ENCODE measurements at regions not wholly inside any gene's neighbourhood (a gene's known extent, or its start where the extent isn't known, plus 50 kb on each side); places are given as distances from the start of the nearest gene placed in this dataset.
"Not testable (repeated sequence)": the region's sequence is repeated elsewhere in the genome, so short reads cannot be mapped to it uniquely, and the experiment has no call there.

DNA sequence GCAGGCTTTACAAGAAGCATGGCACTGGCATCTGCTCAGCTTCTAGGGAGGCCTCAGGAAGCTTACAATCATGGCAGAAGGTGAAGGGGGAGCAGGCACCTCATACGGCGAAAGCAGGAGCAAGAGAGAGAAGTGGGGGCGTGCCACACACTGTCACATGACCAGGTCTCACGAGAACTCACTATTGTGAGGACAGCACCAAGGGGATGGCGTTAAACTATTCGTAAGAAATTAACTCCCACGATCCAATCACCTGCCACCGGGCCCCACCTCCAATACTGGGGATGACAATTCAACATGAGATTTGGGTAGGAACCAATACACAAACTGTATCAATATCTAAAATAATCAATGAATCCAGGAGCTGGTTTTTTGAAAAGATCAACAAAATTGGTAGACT, 156.0 kb upstream of the DPP10 start:
- Histone ChIP-seq H3K9me3 (replicated peaks; ENCODE audit: control insufficient read depth, low read depth, low read length) (no peaks in the 10 kb centered on the region), H3K27me3 (ENCODE audit: control insufficient read depth, insufficient read depth, low read length) (no peaks in the 10 kb centered on the region), H3K27ac (ENCODE audit: low read length) (no peak overlapping the region), H3K36me3 (ENCODE audit: control insufficient read depth, insufficient read depth, low read length) (no peaks in the 10 kb centered on the region), H3K4me3 (ENCODE audit: low read length) (no peak overlapping the region), H3K4me1 (ENCODE audit: control insufficient read depth, insufficient read depth, low read length) (no peaks in the 10 kb centered on the region)
- no peak for DNase-seq
- 96% methylated on average over 4 of the region's 8 CpGs for WGBS (ENCODE audit: insufficient coverage)

DNA sequence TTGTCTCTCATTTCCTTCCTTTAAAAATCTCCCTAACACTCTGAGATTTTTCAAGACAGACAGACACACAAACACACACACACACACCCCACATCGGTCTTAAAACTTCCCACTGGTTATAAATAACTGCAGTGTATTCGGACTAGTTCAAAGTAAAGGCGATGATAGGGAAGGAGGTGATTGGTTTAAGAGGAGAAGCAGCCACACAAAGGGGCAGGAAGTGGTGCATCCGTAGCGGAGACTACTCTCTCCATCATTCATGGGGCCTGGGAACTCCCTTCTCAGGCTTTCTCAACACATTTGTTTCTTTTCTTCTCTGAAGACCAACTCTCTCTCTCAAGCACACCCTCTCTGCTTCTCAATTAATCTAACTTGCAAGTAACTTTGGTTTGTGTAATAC, 149.1 kb upstream of the DPP10 start:
- Histone ChIP-seq H3K27me3 (ENCODE audit: control insufficient read depth, insufficient read depth, low read length) (no peaks in the 10 kb centered on the region), H3K27ac (ENCODE audit: low read length) (no peak overlapping the region)
- no CpG with 5 or more reads among the region's 5 CpGs for WGBS (ENCODE audit: insufficient coverage)

GRCh38 chr2:114294741-114295140, 147.7 kb upstream of the DPP10 start:
- no peak overlapping the region for H3K27ac ChIP-seq (ENCODE audit: low read length)
- no peaks in the 10 kb centered on the region for H3K4me1 ChIP-seq (ENCODE audit: control insufficient read depth, insufficient read depth, low read length)
- WGBS (ENCODE audit: insufficient coverage) = 15% methylated on average over 5 of the region's 6 CpGs
- DNase-seq = peak; percentile 4
- H3K9me3 ChIP-seq (replicated peaks; ENCODE audit: control insufficient read depth, low read depth, low read length) = no peaks in the 10 kb centered on the region
- H3K36me3 ChIP-seq (ENCODE audit: control insufficient read depth, insufficient read depth, low read length) = no peaks in the 10 kb centered on the region
- H3K4me3 ChIP-seq (ENCODE audit: low read length) = no peak overlapping the region
- no peaks in the 10 kb centered on the region for H3K27me3 ChIP-seq (ENCODE audit: control insufficient read depth, insufficient read depth, low read length)

More for the DNA sequence above, 149.1 kb upstream of the DPP10 start:
- H3K9me3 ChIP-seq (replicated peaks; ENCODE audit: control insufficient read depth, low read depth, low read length) = no peaks in the 10 kb centered on the region
- H3K36me3 ChIP-seq (ENCODE audit: control insufficient read depth, insufficient read depth, low read length) = no peaks in the 10 kb centered on the region
- H3K4me3 ChIP-seq (ENCODE audit: low read length) = no peak overlapping the region
- DNase-seq = no peak
- H3K4me1 ChIP-seq (ENCODE audit: control insufficient read depth, insufficient read depth, low read length) = no peaks in the 10 kb centered on the region

DNA sequence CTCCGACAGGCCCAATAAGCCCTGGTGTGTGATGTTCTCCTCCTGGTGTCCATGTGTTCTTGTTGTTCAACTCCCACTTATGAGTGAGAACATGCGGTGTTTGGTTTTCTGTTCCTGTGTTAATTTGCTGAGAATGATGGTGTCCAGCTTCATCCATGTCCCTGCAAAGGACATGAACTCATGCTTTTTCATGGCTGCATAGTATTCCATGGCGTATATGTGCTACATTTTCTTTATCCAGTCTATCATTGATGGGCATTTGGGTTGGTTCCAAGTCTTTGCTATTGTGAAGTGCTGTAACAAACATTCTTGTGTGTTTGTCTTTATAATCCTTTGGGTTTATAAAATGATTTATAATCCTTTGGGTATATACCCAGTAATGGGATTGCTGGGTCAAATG, 142.1 kb upstream of the DPP10 start:
- WGBS (ENCODE audit: insufficient coverage) = no CpG with 5 or more reads among the region's 3 CpGs
- not testable (repeated sequence) for H3K27me3 ChIP-seq (ENCODE audit: control insufficient read depth, insufficient read depth, low read length); H3K4me1 ChIP-seq (ENCODE audit: control insufficient read depth, insufficient read depth, low read length); H3K36me3 ChIP-seq (ENCODE audit: control insufficient read depth, insufficient read depth, low read length); H3K27ac ChIP-seq (ENCODE audit: low read length); DNase-seq; H3K9me3 ChIP-seq (replicated peaks; ENCODE audit: control insufficient read depth, low read depth, low read length); H3K4me3 ChIP-seq (ENCODE audit: low read length)

DNA sequence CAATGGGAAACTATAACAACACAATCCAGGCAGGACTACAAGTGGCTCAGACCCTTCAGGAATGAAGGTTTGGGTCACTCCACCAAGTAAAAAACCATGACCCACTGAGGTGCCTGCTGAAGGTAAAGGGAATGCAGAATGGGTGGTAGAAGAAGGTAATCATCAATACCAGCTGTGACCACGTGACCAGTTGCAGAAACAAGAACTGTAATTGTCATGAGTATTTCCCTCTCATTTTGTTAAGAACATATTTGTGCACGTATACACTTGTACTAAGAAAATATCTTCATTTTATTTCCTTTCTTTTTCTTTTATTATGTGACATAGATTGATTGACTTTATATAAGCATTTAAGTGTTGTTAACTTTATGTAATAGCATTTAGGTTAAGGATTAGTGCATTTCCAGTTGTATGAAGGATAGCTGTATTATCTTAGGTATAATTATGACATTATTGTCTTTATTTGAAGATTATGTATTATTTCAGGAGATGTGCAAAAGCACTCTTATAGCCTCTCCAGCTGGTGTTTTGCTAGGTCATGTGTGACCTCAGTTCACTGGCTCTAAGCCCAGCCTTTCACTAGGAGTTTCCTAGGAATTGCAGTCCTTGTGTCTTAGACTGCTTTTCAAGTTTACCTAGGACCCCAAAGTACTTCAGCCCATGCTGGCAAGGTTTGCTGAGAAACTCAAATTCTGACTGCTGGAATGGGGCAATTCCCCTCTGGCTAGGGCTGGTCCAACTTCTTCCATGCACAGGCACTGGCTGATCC, 125.7 kb upstream of the DPP10 start:
- no CpG with 5 or more reads among the region's 2 CpGs for WGBS (ENCODE audit: insufficient coverage)
- Histone ChIP-seq H3K36me3 (ENCODE audit: control insufficient read depth, insufficient read depth, low read length) (no peaks in the 10 kb centered on the region), H3K27me3 (ENCODE audit: control insufficient read depth, insufficient read depth, low read length) (no peaks in the 10 kb centered on the region), H3K9me3 (replicated peaks; ENCODE audit: control insufficient read depth, low read depth, low read length) (no peaks in the 10 kb centered on the region), H3K4me1 (ENCODE audit: control insufficient read depth, insufficient read depth, low read length) (no peaks in the 10 kb centered on the region), H3K4me3 (ENCODE audit: low read length) (no peak overlapping the region), H3K27ac (ENCODE audit: low read length) (no peak overlapping the region)
- peak; percentile 74 for DNase-seq

- H3K27me3 ChIP-seq (ENCODE audit: control insufficient read depth, insufficient read depth, low read length) = no peaks in the 10 kb centered on the region
- no peak overlapping the region for H3K27ac ChIP-seq (ENCODE audit: low read length)
- H3K36me3 ChIP-seq (ENCODE audit: control insufficient read depth, insufficient read depth, low read length) = no peaks in the 10 kb centered on the region
- H3K9me3 ChIP-seq (replicated peaks; ENCODE audit: control insufficient read depth, low read depth, low read length) = no peaks in the 10 kb centered on the region
- no peak for DNase-seq
- WGBS (ENCODE audit: insufficient coverage) = no CpG with 5 or more reads among the region's 1 CpG
- no peaks in the 10 kb centered on the region for H3K4me1 ChIP-seq (ENCODE audit: control insufficient read depth, insufficient read depth, low read length)
- H3K4me3 ChIP-seq (ENCODE audit: low read length) = no peak overlapping the region
Observed at GRCh38 chr2:114330594-114330993, 111.8 kb upstream of the DPP10 start.

- Histone ChIP-seq H3K27me3 (ENCODE audit: control insufficient read depth, insufficient read depth, low read length) (no peaks in the 10 kb centered on the region), H3K27ac (ENCODE audit: low read length) (no peak overlapping the region), H3K9me3 (replicated peaks; ENCODE audit: control insufficient read depth, low read depth, low read length) (no peaks in the 10 kb centered on the region), H3K4me1 (ENCODE audit: control insufficient read depth, insufficient read depth, low read length) (no peaks in the 10 kb centered on the region), H3K4me3 (ENCODE audit: low read length) (no peak overlapping the region), H3K36me3 (ENCODE audit: control insufficient read depth, insufficient read depth, low read length) (no peaks in the 10 kb centered on the region)
- DNase-seq = no peak
- 100% methylated on average over 1 of the region's 3 CpGs for WGBS (ENCODE audit: insufficient coverage)
Observed at GRCh38 chr2:114331934-114332333, 110.5 kb upstream of the DPP10 start.

DNA sequence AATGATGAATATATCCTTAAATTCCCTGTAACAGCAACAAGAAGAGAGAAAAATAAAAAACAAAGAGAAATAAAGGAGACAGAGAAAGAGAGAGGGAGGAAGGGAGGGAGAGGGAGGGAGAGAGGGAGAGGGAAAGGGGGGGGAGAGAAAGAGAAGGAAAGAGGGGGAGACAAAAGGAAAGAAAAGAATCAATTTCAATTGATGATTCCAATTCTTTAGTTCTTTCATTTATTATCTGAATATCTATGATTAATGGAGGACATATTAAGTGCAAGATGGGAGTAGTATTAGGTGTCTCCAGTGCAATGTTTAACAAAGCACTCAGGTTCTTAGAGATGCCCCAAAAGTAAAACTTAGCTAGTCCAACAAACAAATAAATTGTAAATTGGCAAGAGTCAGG, 97.2 kb upstream of the DPP10 start:
- Histone ChIP-seq H3K27ac (ENCODE audit: low read length) (no peak overlapping the region), H3K4me1 (ENCODE audit: control insufficient read depth, insufficient read depth, low read length) (no peaks in the 10 kb centered on the region), H3K36me3 (ENCODE audit: control insufficient read depth, insufficient read depth, low read length) (no peaks in the 10 kb centered on the region), H3K9me3 (replicated peaks; ENCODE audit: control insufficient read depth, low read depth, low read length) (no peaks in the 10 kb centered on the region), H3K27me3 (ENCODE audit: control insufficient read depth, insufficient read depth, low read length) (no peaks in the 10 kb centered on the region), H3K4me3 (ENCODE audit: low read length) (no peak overlapping the region)
- no peak for DNase-seq

- Histone ChIP-seq H3K4me3 (ENCODE audit: low read length) (no peak overlapping the region), H3K36me3 (ENCODE audit: control insufficient read depth, insufficient read depth, low read length) (no peaks in the 10 kb centered on the region), H3K9me3 (replicated peaks; ENCODE audit: control insufficient read depth, low read depth, low read length) (no peaks in the 10 kb centered on the region), H3K27ac (ENCODE audit: low read length) (no peak overlapping the region), H3K27me3 (ENCODE audit: control insufficient read depth, insufficient read depth, low read length) (no peaks in the 10 kb centered on the region), H3K4me1 (ENCODE audit: control insufficient read depth, insufficient read depth, low read length) (no peaks in the 10 kb centered on the region)
- no peak for DNase-seq
- 93% methylated on average over 2 of the region's 7 CpGs for WGBS (ENCODE audit: insufficient coverage)
Observed at GRCh38 chr2:114346658-114347057, 95.8 kb upstream of the DPP10 start.

GRCh38 chr2:114350186-114350725, 92.2 kb upstream of the DPP10 start:
- H3K4me1 ChIP-seq (ENCODE audit: control insufficient read depth, insufficient read depth, low read length) = no peaks in the 10 kb centered on the region
- H3K27ac ChIP-seq (ENCODE audit: low read length) = no peak overlapping the region
- no peaks in the 10 kb centered on the region for H3K36me3 ChIP-seq (ENCODE audit: control insufficient read depth, insufficient read depth, low read length)
- WGBS (ENCODE audit: insufficient coverage) = no CpG with 5 or more reads among the region's 3 CpGs
- no peak overlapping the region for H3K4me3 ChIP-seq (ENCODE audit: low read length)
- DNase-seq = no peak
- H3K9me3 ChIP-seq (replicated peaks; ENCODE audit: control insufficient read depth, low read depth, low read length) = no peaks in the 10 kb centered on the region
- no peaks in the 10 kb centered on the region for H3K27me3 ChIP-seq (ENCODE audit: control insufficient read depth, insufficient read depth, low read length)

DNA sequence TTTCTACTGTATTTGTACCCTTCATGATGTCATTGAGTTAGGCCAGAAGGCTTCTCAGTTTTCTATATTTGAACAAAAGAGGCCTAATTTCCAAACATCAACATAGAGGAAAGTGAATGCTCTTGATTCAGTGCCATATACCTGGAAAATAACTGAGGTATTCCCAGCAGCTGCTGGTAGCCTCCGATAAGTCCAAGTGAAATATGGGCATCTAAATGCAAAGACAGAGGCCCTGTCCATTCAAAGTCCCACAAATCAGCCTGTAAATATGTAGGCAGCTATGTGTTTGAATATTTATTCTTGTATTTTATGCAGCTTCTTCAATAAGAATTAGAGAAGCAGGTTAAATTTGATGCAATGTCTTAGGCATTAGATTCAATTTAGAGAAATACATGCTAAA, 89.5 kb upstream of the DPP10 start:
- DNase-seq = no peak
- Histone ChIP-seq H3K4me1 (ENCODE audit: control insufficient read depth, insufficient read depth, low read length) (no peaks in the 10 kb centered on the region), H3K36me3 (ENCODE audit: control insufficient read depth, insufficient read depth, low read length) (no peaks in the 10 kb centered on the region), H3K27me3 (ENCODE audit: control insufficient read depth, insufficient read depth, low read length) (no peaks in the 10 kb centered on the region), H3K27ac (ENCODE audit: low read length) (no peak overlapping the region), H3K4me3 (ENCODE audit: low read length) (no peak overlapping the region), H3K9me3 (replicated peaks; ENCODE audit: control insufficient read depth, low read depth, low read length) (no peaks in the 10 kb centered on the region)
- no CpG with 5 or more reads among the region's 1 CpG for WGBS (ENCODE audit: insufficient coverage)

Measured in muscle of leg (tissue), 3 donors.